PC-9 (cell line): ENCODE measurements at regions not wholly inside any gene's neighbourhood (a gene's known extent, or its start where the extent isn't known, plus 50 kb on each side); places are given as distances from the start of the nearest gene placed in this dataset.

Experiments used
- BruUV-seq: library from RNA; stranded (reverse); fragments of 400-500 nt; replicated peaks from 2 replicates; lab custom pipeline; 2021; lab: Mats Ljungman, UMichigan
- CTCF ChIA-PET: fragments of 300-600 bp; sonication (Branson Sonifier 250); formaldehyde crosslinking; loops from one replicate; lab custom pipeline; 2022; ENCODE audit warnings: antibody characterized with exemption; lab: Charles Lee
- POLR2A ChIA-PET: fragments of 300-600 bp; sonication (Branson Sonifier 250); formaldehyde crosslinking; loops from one replicate; lab custom pipeline; 2022; ENCODE audit warnings: antibody characterized with exemption; ENCODE audit not compliant: unreplicated experiment; lab: Charles Lee
- DNase-seq, 2 experiments: peaks; one replicate each; pipeline versions ENCODE4 v3.0.0 to v3.0.0-alpha.2; 2015 to 2022; ENCODE audit warnings: mixed read lengths in 1 of 2
- H2AFZ ChIP-seq: fragments of 200-600 bp; sonication (generic); 2 replicates; pipeline ENCODE4 v1.8.1; 2017; ENCODE audit warnings: antibody characterized with exemption
- H3F3A ChIP-seq: fragments of 200-600 bp; sonication (generic); 2 replicates; pipeline ENCODE4 v1.8.1; 2017; ENCODE audit warnings: antibody characterized with exemption, mild to moderate bottlenecking, low read depth; ENCODE audit not compliant: insufficient read depth
- H3K27ac ChIP-seq: fragments of 200-600 bp; sonication (generic); 2 replicates; pipeline ENCODE4 v1.6.1; 2016; ENCODE audit warnings: mixed run types
- H3K27me3 ChIP-seq: fragments of 200-600 bp; sonication (generic); 2 replicates; pipeline ENCODE4 v1.6.1; 2016; ENCODE audit warnings: low read depth, mixed run types; ENCODE audit not compliant: insufficient read depth
- H3K36me3 ChIP-seq: fragments of 200-600 bp; sonication (generic); 2 replicates; pipeline ENCODE4 v1.6.1; 2016; ENCODE audit warnings: low read depth, mixed run types
- H3K4me1 ChIP-seq: fragments of 200-600 bp; sonication (generic); replicated peaks from 2 replicates; pipeline ENCODE4 v1.6.1; 2016; ENCODE audit warnings: mixed run types; ENCODE audit not compliant: insufficient read depth
- H3K4me2 ChIP-seq: fragments of 200-600 bp; sonication (generic); 2 replicates; pipeline ENCODE4 v1.6.1; 2017; ENCODE audit warnings: mixed run types
- H3K4me3 ChIP-seq: fragments of 200-600 bp; sonication (generic); 2 replicates; pipeline ENCODE4 v1.6.1; 2016; ENCODE audit warnings: mixed run types
- H3K79me2 ChIP-seq: fragments of 200-600 bp; sonication (generic); 2 replicates; pipeline ENCODE4 v1.6.1; 2017; ENCODE audit warnings: low read depth, mixed run types
- H3K9me2 ChIP-seq: fragments of 200-600 bp; sonication (generic); 2 replicates; pipeline ENCODE4 v1.8.1; 2017; ENCODE audit warnings: mild to moderate bottlenecking; ENCODE audit not compliant: insufficient read depth
- H3K9me3 ChIP-seq: fragments of 200-600 bp; sonication (generic); 2 replicates; pipeline ENCODE4 v1.8.1; 2016; ENCODE audit warnings: low read depth; ENCODE audit not compliant: insufficient read depth
- H4K20me1 ChIP-seq: fragments of 200-600 bp; sonication (generic); 2 replicates; pipeline ENCODE4 v1.8.1; 2017; ENCODE audit not compliant: insufficient read depth
- EZH2 ChIP-seq: fragments of 200-600 bp; sonication (generic); IDR thresholded peaks from 2 replicates; pipeline ENCODE4 v1.8.0; 2017; ENCODE audit warnings: antibody characterized with exemption, low read depth
- intact Hi-C: fragments of 100-400 bp; cut with micrococcal nuclease; formaldehyde crosslinking; loops from one replicate; pipeline ENCODE4 v1.10.0; 2022; ENCODE audit not compliant: unreplicated experiment
- TF ChIP-seq, protein P1 (sequence below): fragments of 200-600 bp; sonication (generic); conservative IDR thresholded peaks from 2 replicates; pipeline ENCODE4 v1.6.1; 2017; ENCODE audit warnings: mixed run types, antibody characterized with exemption, mild to moderate bottlenecking, moderate library complexity

- no peaks in the 10 kb centered on the region for H4K20me1 ChIP-seq
- H3K9me2 ChIP-seq, result no peaks in the 10 kb centered on the region
- ChIA-PET CTCF (no interaction called here), POLR2A (interaction anchor here (0.7 to 0.8 kb wide), 2 partner anchors 10 to 293 kb away, joined by 5 to 6 read pairs; no protein-coding TSS in a partner anchor)
- H3K36me3 ChIP-seq, result no peaks in the 10 kb centered on the region
- intact Hi-C loops, result no loop called here
- H3K27me3 ChIP-seq, result no peaks in the 10 kb centered on the region
- H3K27ac ChIP-seq, result no peak overlapping the region
- TF ChIP-seq, protein P1, sequence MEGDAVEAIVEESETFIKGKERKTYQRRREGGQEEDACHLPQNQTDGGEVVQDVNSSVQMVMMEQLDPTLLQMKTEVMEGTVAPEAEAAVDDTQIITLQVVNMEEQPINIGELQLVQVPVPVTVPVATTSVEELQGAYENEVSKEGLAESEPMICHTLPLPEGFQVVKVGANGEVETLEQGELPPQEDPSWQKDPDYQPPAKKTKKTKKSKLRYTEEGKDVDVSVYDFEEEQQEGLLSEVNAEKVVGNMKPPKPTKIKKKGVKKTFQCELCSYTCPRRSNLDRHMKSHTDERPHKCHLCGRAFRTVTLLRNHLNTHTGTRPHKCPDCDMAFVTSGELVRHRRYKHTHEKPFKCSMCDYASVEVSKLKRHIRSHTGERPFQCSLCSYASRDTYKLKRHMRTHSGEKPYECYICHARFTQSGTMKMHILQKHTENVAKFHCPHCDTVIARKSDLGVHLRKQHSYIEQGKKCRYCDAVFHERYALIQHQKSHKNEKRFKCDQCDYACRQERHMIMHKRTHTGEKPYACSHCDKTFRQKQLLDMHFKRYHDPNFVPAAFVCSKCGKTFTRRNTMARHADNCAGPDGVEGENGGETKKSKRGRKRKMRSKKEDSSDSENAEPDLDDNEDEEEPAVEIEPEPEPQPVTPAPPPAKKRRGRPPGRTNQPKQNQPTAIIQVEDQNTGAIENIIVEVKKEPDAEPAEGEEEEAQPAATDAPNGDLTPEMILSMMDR, result no peak
- no peak for TF ChIP-seq EZH2
- peaks cover 12% of the 10 kb centered on the region for H3K4me1 ChIP-seq
- no peak overlapping the region for H3K4me2 ChIP-seq
- H3K4me3 ChIP-seq, result no peak overlapping the region
- BruUV-seq, result no TSS peak
- no peak for DNase-seq
- H3K9me3 ChIP-seq, result no peaks in the 10 kb centered on the region
- no peaks in the 10 kb centered on the region for H3F3A ChIP-seq
- H3K79me2 ChIP-seq, result no peaks in the 10 kb centered on the region
- no peak overlapping the region for H2AFZ ChIP-seq
Measured at GRCh38 chr3:150251187-150252062, 156.7 kb upstream of the TSC22D2 start.

- Histone ChIP-seq H3K4me1 (peaks cover 12% of the 10 kb centered on the region), H3K27ac (no peak overlapping the region), H3K9me3 (no peaks in the 10 kb centered on the region), H3K79me2 (no peaks in the 10 kb centered on the region), H3K4me3 (no peak overlapping the region), H3K36me3 (no peaks in the 10 kb centered on the region), H4K20me1 (no peaks in the 10 kb centered on the region), H3K27me3 (no peaks in the 10 kb centered on the region), H3K4me2 (no peak overlapping the region), H2AFZ (no peak overlapping the region), H3F3A (no peaks in the 10 kb centered on the region), H3K9me2 (no peaks in the 10 kb centered on the region)
- no peak for DNase-seq
- BruUV-seq, result no TSS peak
- POLR2A ChIA-PET, result no interaction called here
- CTCF ChIA-PET, result interaction anchor here (0.6 kb wide), 1 partner anchor 159 kb away, joined by 15 read pairs; no protein-coding TSS in a partner anchor
- TF ChIP-seq, protein P1, result no peak
- no peak for TF ChIP-seq EZH2
- intact Hi-C loops, result no loop called here
Measured at GRCh38 chr3:150249779-150250470, 158.2 kb upstream of the TSC22D2 start.

DNA sequence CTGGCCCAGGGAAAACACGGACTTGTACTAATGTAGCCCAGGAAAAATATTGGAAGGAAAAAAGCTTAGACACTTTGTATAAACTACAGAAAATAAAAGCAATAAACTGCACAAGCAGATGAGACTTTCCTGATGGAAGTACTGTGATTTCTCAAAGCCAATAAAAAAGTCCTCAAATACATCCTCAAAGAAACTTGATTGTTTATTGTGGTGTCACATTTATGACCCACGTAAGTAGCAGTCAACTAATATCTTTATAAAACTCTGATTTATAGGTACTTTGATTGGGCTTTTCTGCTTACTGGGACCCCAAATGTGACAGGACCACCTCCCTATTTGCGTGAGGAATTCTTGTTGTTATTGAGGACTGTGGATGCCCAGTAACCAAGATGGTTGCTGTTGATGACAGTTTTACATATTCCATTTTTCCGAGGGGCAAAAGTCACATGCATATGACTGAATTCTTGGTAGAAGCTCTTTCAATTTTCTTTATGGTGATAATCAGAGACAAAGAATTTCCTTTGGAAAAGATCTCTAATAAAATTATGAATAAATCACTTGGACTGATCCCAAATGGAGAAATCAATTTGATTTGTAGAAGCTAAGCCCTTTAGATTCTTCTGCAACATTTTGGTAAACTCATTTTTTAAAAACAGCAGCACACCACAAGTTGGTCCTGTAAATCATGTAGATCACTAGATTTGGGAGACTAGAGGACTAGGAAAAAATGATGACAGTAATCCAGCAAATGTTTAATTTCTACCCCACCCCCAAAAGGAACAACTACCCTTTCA lies 159.0 kb upstream of the TSC22D2 start:
- Histone ChIP-seq H3K4me1 (peaks cover 12% of the 10 kb centered on the region), H3K36me3 (no peaks in the 10 kb centered on the region), H3K9me3 (no peaks in the 10 kb centered on the region), H3K4me2 (no peak overlapping the region), H2AFZ (no peak overlapping the region), H3K9me2 (no peaks in the 10 kb centered on the region), H4K20me1 (no peaks in the 10 kb centered on the region), H3K27ac (no peak overlapping the region), H3K79me2 (no peaks in the 10 kb centered on the region), H3K4me3 (no peak overlapping the region), H3F3A (no peaks in the 10 kb centered on the region), H3K27me3 (no peaks in the 10 kb centered on the region)
- TF ChIP-seq, protein P1, result no peak
- no peak for TF ChIP-seq EZH2
- intact Hi-C loops, result no loop called here
- no peak for DNase-seq
- no TSS peak for BruUV-seq
- POLR2A ChIA-PET, result interaction anchor here (0.5 to 0.7 kb wide), 5 partner anchors 9 to 433 kb away, joined by 3 to 16 read pairs (median 9); no protein-coding TSS in a partner anchor
- CTCF ChIA-PET, result interaction anchor here (0.6 to 0.7 kb wide), 3 partner anchors 9 to 1293 kb away, joined by 3 to 7 read pairs (median 3); no protein-coding TSS in a partner anchor
